SK-N-MC (cell line): ENCODE measurements at regions not wholly inside any gene's neighbourhood (a gene's known extent, or its start where the extent isn't known, plus 50 kb on each side); places are given as distances from the start of the nearest gene placed in this dataset.

Source experiments
- FOXP2 ChIP-seq: optimal IDR thresholded peaks from 2 replicates; pipeline ENCODE3; 2011; ENCODE audit warnings: mild to moderate bottlenecking, moderate library complexity; ENCODE audit not compliant: insufficient read depth; ENCODE audit errors: extremely low read length, control extremely low read depth
- POLR2AphosphoS5 ChIP-seq: IDR thresholded peaks from 2 replicates; pipeline ENCODE4 v1.6.1; 2012; ENCODE audit warnings: mild to moderate bottlenecking, low read depth, low read length, borderline replicate concordance

GRCh38 chr3:165712382-165712781 is 124.8 kb downstream of the BCHE start:
- TF ChIP-seq FOXP2 (no peak), POLR2AphosphoS5 (no peak)
